ENCODE measurements at regions not wholly inside any gene's neighbourhood (a gene's known extent, or its start where the extent isn't known, plus 50 kb on each side); places are given as distances from the start of the nearest gene placed in this dataset.

- no peak overlapping the region for H3K9ac ChIP-seq (ENCODE audit: low read length)
- no peaks in the 10 kb centered on the region for H3K36me3 ChIP-seq (ENCODE audit: insufficient read depth, low read length)
- no peaks in the 10 kb centered on the region for H3K27me3 ChIP-seq (ENCODE audit: control insufficient read depth in 1 of 2, insufficient read depth in 2 of 2, low read length in 2 of 2)
- H3K9me3 ChIP-seq (ENCODE audit: low read length): no peaks in the 10 kb centered on the region
- no peaks in the 10 kb centered on the region for H3K4me1 ChIP-seq (ENCODE audit: insufficient read depth, low read length)
- no peak overlapping the region for H3K27ac ChIP-seq (ENCODE audit: low read depth, low read length)
- H3K4me3 ChIP-seq (ENCODE audit: low read depth in 1 of 2, low read length in 2 of 2): no peak overlapping the region
Measured at GRCh38 chr4:111982089-111982488, 163.2 kb upstream of the FAM241A start.

DNA sequence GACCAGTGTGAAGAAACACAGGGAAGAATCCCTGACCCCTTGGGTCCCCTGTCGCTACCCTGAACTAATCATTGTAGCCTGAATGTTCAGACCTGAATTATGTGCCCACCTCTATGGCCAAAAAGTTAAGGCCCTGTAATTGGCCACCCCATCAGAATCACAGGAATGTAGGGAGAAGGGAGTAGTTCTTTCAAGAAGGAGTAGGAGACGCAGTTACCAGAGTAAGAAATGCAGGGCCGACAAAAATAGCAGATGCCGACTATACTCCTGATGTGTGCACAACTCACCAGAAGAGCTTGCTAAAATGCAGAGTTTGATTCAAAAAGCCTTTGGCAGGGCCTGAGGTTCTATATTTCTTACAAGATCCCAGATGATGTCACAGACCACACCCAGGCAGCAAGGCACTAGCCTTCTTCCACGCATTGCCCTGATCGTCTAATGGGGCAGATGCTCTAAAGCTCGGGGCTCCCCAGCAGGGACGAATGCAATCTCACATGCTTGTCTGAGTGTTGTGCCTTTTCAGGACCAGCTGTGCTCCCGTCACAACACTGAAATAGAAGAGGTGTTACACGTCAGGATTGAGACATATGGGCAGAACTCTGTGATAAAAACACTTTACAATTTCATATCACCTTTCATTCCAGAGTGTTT, 161.0 kb upstream of the FAM241A start:
- Histone ChIP-seq H3K27ac (ENCODE audit: low read depth, low read length) (no peak overlapping the region), H3K9ac (ENCODE audit: low read length) (no peak overlapping the region), H3K4me3 (ENCODE audit: low read depth in 1 of 2, low read length in 2 of 2) (no peak overlapping the region), H3K4me1 (ENCODE audit: insufficient read depth, low read length) (no peaks in the 10 kb centered on the region), H3K9me3 (ENCODE audit: low read length) (no peaks in the 10 kb centered on the region), H3K36me3 (ENCODE audit: insufficient read depth, low read length) (no peaks in the 10 kb centered on the region), H3K27me3 (ENCODE audit: control insufficient read depth in 1 of 2, insufficient read depth in 2 of 2, low read length in 2 of 2) (no peaks in the 10 kb centered on the region)

GRCh38 chr4:111985426-111985825, 159.8 kb upstream of the FAM241A start:
- no peaks in the 10 kb centered on the region for H3K9me3 ChIP-seq (ENCODE audit: low read length)
- no peak overlapping the region for H3K4me3 ChIP-seq (ENCODE audit: low read depth in 1 of 2, low read length in 2 of 2)
- no peaks in the 10 kb centered on the region for H3K36me3 ChIP-seq (ENCODE audit: insufficient read depth, low read length)
- H3K4me1 ChIP-seq (ENCODE audit: insufficient read depth, low read length): no peaks in the 10 kb centered on the region
- H3K9ac ChIP-seq (ENCODE audit: low read length): no peak overlapping the region
- no peaks in the 10 kb centered on the region for H3K27me3 ChIP-seq (ENCODE audit: control insufficient read depth in 1 of 2, insufficient read depth in 2 of 2, low read length in 2 of 2)
- H3K27ac ChIP-seq (ENCODE audit: low read depth, low read length): no peak overlapping the region

- no peak overlapping the region for H3K9ac ChIP-seq (ENCODE audit: low read length)
- no peaks in the 10 kb centered on the region for H3K4me1 ChIP-seq (ENCODE audit: insufficient read depth, low read length)
- no peaks in the 10 kb centered on the region for H3K27me3 ChIP-seq (ENCODE audit: control insufficient read depth in 1 of 2, insufficient read depth in 2 of 2, low read length in 2 of 2)
- H3K4me3 ChIP-seq (ENCODE audit: low read depth in 1 of 2, low read length in 2 of 2): no peak overlapping the region
- no peaks in the 10 kb centered on the region for H3K9me3 ChIP-seq (ENCODE audit: low read length)
- H3K27ac ChIP-seq (ENCODE audit: low read depth, low read length): no peak overlapping the region
- H3K36me3 ChIP-seq (ENCODE audit: insufficient read depth, low read length): no peaks in the 10 kb centered on the region
Measured at GRCh38 chr4:111986095-111986494, 159.2 kb upstream of the FAM241A start.

DNA sequence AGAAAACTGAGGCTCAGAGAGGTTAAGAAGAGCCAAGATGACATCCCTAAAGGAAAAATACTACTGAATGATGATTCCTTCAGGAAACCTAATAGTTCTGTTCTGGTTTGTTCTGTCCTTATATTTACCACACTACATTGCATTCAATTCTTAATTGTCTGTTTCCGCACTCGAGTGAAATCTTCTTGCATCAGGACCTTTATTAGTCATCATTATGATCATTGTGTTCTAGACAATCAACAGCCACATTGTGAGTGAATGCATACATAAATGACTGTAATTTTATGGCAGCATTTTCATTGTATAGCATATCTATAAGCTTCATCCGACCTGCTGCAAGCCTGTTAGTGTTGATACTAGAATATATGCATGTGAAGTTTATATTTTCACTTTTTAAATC, 156.7 kb upstream of the FAM241A start:
- Histone ChIP-seq H3K9ac (ENCODE audit: low read length) (no peak overlapping the region), H3K4me1 (ENCODE audit: insufficient read depth, low read length) (no peaks in the 10 kb centered on the region), H3K9me3 (ENCODE audit: low read length) (no peaks in the 10 kb centered on the region), H3K27me3 (ENCODE audit: control insufficient read depth in 1 of 2, insufficient read depth in 2 of 2, low read length in 2 of 2) (no peaks in the 10 kb centered on the region), H3K36me3 (ENCODE audit: insufficient read depth, low read length) (no peaks in the 10 kb centered on the region), H3K27ac (ENCODE audit: low read depth, low read length) (no peak overlapping the region), H3K4me3 (ENCODE audit: low read depth in 1 of 2, low read length in 2 of 2) (no peak overlapping the region)

- H3K9me3 ChIP-seq (ENCODE audit: low read length): no peaks in the 10 kb centered on the region
- no peaks in the 10 kb centered on the region for H3K36me3 ChIP-seq (ENCODE audit: insufficient read depth, low read length)
- H3K4me3 ChIP-seq (ENCODE audit: low read depth in 1 of 2, low read length in 2 of 2): no peak overlapping the region
- H3K4me1 ChIP-seq (ENCODE audit: insufficient read depth, low read length): no peaks in the 10 kb centered on the region
- no peak overlapping the region for H3K27ac ChIP-seq (ENCODE audit: low read depth, low read length)
- no peak overlapping the region for H3K9ac ChIP-seq (ENCODE audit: low read length)
- no peaks in the 10 kb centered on the region for H3K27me3 ChIP-seq (ENCODE audit: control insufficient read depth in 1 of 2, insufficient read depth in 2 of 2, low read length in 2 of 2)
Measured at GRCh38 chr4:111989817-111990216, 155.4 kb upstream of the FAM241A start.

GRCh38 chr4:111991163-111991562, 154.1 kb upstream of the FAM241A start:
- Histone ChIP-seq H3K27ac (ENCODE audit: low read depth, low read length) (no peak overlapping the region), H3K27me3 (ENCODE audit: control insufficient read depth in 1 of 2, insufficient read depth in 2 of 2, low read length in 2 of 2) (no peaks in the 10 kb centered on the region), H3K4me3 (ENCODE audit: low read depth in 1 of 2, low read length in 2 of 2) (no peak overlapping the region), H3K9me3 (ENCODE audit: low read length) (no peaks in the 10 kb centered on the region), H3K4me1 (ENCODE audit: insufficient read depth, low read length) (no peaks in the 10 kb centered on the region), H3K9ac (ENCODE audit: low read length) (no peak overlapping the region), H3K36me3 (ENCODE audit: insufficient read depth, low read length) (no peaks in the 10 kb centered on the region)

DNA sequence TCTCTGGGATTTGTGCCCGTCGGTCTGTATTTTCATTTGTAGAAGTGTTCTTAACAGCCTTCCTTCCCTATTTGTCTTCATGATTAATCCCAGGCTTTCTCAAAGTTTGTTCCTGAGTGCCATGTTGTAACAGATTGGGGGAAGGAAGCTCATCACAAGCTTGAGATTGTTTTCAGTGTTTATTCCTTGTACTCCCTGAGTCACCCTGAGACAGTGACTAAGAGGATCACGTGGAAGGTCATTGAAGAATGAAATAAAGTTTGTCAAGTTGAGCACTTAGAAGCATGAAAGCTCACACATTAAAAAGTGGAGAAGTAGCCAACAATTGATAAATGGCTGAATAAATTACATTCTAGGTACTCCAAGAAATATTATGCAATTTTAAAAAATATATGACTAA, 153.5 kb upstream of the FAM241A start:
- no peaks in the 10 kb centered on the region for H3K36me3 ChIP-seq (ENCODE audit: insufficient read depth, low read length)
- no peaks in the 10 kb centered on the region for H3K9me3 ChIP-seq (ENCODE audit: low read length)
- H3K27ac ChIP-seq (ENCODE audit: low read depth, low read length): no peak overlapping the region
- no peak overlapping the region for H3K9ac ChIP-seq (ENCODE audit: low read length)
- no peak overlapping the region for H3K4me3 ChIP-seq (ENCODE audit: low read depth in 1 of 2, low read length in 2 of 2)
- peaks cover 0 to 2% of the 10 kb centered on the region in 2 donors for H3K27me3 ChIP-seq (ENCODE audit: control insufficient read depth in 1 of 2, insufficient read depth in 2 of 2, low read length in 2 of 2)
- H3K4me1 ChIP-seq (ENCODE audit: insufficient read depth, low read length): no peaks in the 10 kb centered on the region

DNA sequence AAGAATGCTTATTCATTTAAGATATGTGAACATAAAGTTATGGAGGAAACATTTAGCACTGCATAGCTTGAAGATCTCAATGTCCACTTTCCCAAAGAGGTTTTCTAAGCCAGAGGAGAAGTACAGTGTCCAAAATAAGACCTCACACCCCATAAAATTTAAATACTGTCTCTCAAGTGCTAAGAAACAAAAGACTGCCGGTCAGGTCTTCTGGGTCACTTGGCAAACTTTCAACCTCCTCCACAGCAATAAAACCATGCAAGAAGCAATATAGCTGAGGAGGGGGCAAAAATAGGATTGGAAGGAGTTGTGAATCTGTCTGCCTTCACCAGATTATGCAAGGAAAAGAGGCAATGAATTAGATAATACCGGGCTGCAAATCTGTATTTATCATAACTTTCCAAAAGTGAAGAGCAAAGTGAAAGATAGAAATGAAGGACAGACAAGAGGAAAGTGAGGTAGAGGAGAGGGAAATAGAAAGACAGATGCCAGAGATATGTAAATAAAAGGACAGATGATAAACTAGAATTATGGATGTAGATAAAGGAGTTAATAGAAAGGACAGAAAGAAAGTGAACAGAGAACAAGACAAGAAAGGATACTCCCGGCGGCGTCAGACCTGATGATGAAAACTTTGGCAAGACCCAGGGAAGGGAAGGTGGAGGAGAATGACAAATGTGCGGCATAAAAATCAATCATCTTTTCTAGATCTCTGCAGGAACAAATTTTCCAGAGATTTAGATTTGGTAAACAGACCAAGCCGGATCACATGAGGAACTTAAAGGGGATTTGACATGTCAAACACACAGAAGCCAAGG, 152.7 kb upstream of the FAM241A start:
- Histone ChIP-seq H3K9ac (ENCODE audit: low read length) (no peak overlapping the region), H3K9me3 (ENCODE audit: low read length) (no peaks in the 10 kb centered on the region), H3K27me3 (ENCODE audit: control insufficient read depth in 1 of 2, insufficient read depth in 2 of 2, low read length in 2 of 2) (peaks cover 0 to 4% of the 10 kb centered on the region in 2 donors), H3K4me1 (ENCODE audit: insufficient read depth, low read length) (no peaks in the 10 kb centered on the region), H3K36me3 (ENCODE audit: insufficient read depth, low read length) (no peaks in the 10 kb centered on the region), H3K4me3 (ENCODE audit: low read depth in 1 of 2, low read length in 2 of 2) (no peak overlapping the region), H3K27ac (ENCODE audit: low read depth, low read length) (no peak overlapping the region)

DNA sequence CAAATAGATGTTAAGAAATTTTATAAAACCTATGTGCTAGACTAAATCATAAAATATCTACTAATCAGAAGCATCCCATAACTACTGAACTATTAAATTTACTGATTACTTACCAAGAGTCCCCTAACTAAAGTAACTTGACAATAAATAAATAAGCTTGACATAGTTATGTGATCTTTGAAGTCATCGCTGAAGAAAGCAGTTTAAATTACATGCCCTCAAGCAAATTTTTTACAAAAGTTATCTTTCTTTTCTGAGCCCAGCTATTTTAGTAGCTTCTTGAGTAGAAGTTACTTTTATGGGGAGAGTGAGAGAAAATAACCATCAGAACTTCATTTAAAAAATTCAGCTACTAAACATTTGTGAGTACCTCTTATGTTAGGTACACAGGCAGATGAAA, 150.9 kb upstream of the FAM241A start:
- no peak overlapping the region for H3K27ac ChIP-seq (ENCODE audit: low read depth, low read length)
- no peak overlapping the region for H3K9ac ChIP-seq (ENCODE audit: low read length)
- H3K4me1 ChIP-seq (ENCODE audit: insufficient read depth, low read length): no peaks in the 10 kb centered on the region
- no peaks in the 10 kb centered on the region for H3K36me3 ChIP-seq (ENCODE audit: insufficient read depth, low read length)
- H3K9me3 ChIP-seq (ENCODE audit: low read length): no peaks in the 10 kb centered on the region
- no peak overlapping the region for H3K4me3 ChIP-seq (ENCODE audit: low read depth in 1 of 2, low read length in 2 of 2)
- H3K27me3 ChIP-seq (ENCODE audit: control insufficient read depth in 1 of 2, insufficient read depth in 2 of 2, low read length in 2 of 2): peaks cover 0 to 4% of the 10 kb centered on the region in 2 donors

GRCh38 chr4:111997785-111998184, 147.5 kb upstream of the FAM241A start:
- Histone ChIP-seq H3K4me1 (ENCODE audit: insufficient read depth, low read length) (no peaks in the 10 kb centered on the region), H3K9me3 (ENCODE audit: low read length) (no peaks in the 10 kb centered on the region), H3K9ac (ENCODE audit: low read length) (no peak overlapping the region), H3K27me3 (ENCODE audit: control insufficient read depth in 1 of 2, insufficient read depth in 2 of 2, low read length in 2 of 2) (peaks cover 0 to 4% of the 10 kb centered on the region in 2 donors), H3K4me3 (ENCODE audit: low read depth in 1 of 2, low read length in 2 of 2) (no peak overlapping the region), H3K36me3 (ENCODE audit: insufficient read depth, low read length) (no peaks in the 10 kb centered on the region), H3K27ac (ENCODE audit: low read depth, low read length) (no peak overlapping the region)

GRCh38 chr4:111999801-112000200, 145.5 kb upstream of the FAM241A start:
- H3K27ac ChIP-seq (ENCODE audit: low read depth, low read length): no peak overlapping the region
- peaks cover 0 to 4% of the 10 kb centered on the region in 2 donors for H3K27me3 ChIP-seq (ENCODE audit: control insufficient read depth in 1 of 2, insufficient read depth in 2 of 2, low read length in 2 of 2)
- no peaks in the 10 kb centered on the region for H3K4me1 ChIP-seq (ENCODE audit: insufficient read depth, low read length)
- no peak overlapping the region for H3K4me3 ChIP-seq (ENCODE audit: low read depth in 1 of 2, low read length in 2 of 2)
- no peaks in the 10 kb centered on the region for H3K9me3 ChIP-seq (ENCODE audit: low read length)
- no peaks in the 10 kb centered on the region for H3K36me3 ChIP-seq (ENCODE audit: insufficient read depth, low read length)
- no peak overlapping the region for H3K9ac ChIP-seq (ENCODE audit: low read length)

Data from muscle layer of colon (tissue), 2 donors.